HEK293 (cell line): ENCODE measurements at regions not wholly inside any gene's neighbourhood (a gene's known extent, or its start where the extent isn't known, plus 50 kb on each side); places are given as distances from the start of the nearest gene placed in this dataset.

Experiments used
- CTCF ChIA-PET: fragments of 350-600 bp; formaldehyde crosslinking; extraction: SDS; loops from one replicate; lab custom pipeline; 2021; ENCODE audit warnings: antibody characterized with exemption; lab: Yijun Ruan, JAX
- POLR2A ChIA-PET: fragments of 300-600 bp; formaldehyde crosslinking; extraction: SDS; loops from one replicate; lab custom pipeline; 2020; ENCODE audit warnings: antibody characterized with exemption, inconsistent platforms; lab: Yijun Ruan, JAX
- H3K27ac ChIP-seq: fragments of 200-500 bp; sonication (Bioruptor generic); 2 replicates; pipeline ENCODE4 v1.5.1; 2014; ENCODE audit warnings: low read depth, low read length, control low read depth, inconsistent platforms; ENCODE audit errors: extremely low read depth
- H3K36me3 ChIP-seq, 2 experiments: fragments of 200-500 bp in 1 of 2; sonication (Bioruptor generic) in 1 of 2; 1 replicate in 1 of 2; 2 replicates in 1 of 2; pipeline ENCODE4 v1.5.1; 2014 to 2017; ENCODE audit warnings: inconsistent platforms in 2 of 2, low read length in 2 of 2; ENCODE audit not compliant: control insufficient read depth in 2 of 2, insufficient read depth in 1 of 2
- H3K4me1 ChIP-seq: fragments of 200-500 bp; sonication (Bioruptor generic); 2 replicates; pipeline ENCODE4 v1.5.1; 2014; ENCODE audit warnings: mild to moderate bottlenecking, low read length, inconsistent platforms; ENCODE audit not compliant: control insufficient read depth, insufficient read depth
- H3K4me3 ChIP-seq: 2 replicates; pipeline ENCODE4 v1.5.1; 2011; ENCODE audit warnings: low read depth, mild to moderate bottlenecking, control low read depth, low read length, moderate library complexity
- H3K9me3 ChIP-seq: fragments of 200-500 bp; sonication (Bioruptor generic); 2 replicates; pipeline ENCODE4 v1.5.1; 2014; ENCODE audit warnings: low read depth, low read length, inconsistent platforms; ENCODE audit not compliant: control insufficient read depth, insufficient read depth
- SETDB1 ChIP-seq: IDR thresholded peaks from one replicate; pipeline ENCODE4 v1.6.1; 2017; ENCODE audit warnings: mild to moderate bottlenecking, low read length, moderate library complexity, mixed read lengths; ENCODE audit not compliant: insufficient read length
- ZFHX2 ChIP-seq: fragments of 450-650 bp; formaldehyde crosslinking; conservative IDR thresholded peaks from 2 replicates; pipeline ENCODE4 v1.5.1; 2016; ENCODE audit warnings: missing biosample characterization, missing genetic modification characterization
- ZNF302 ChIP-seq: fragments of 450-650 bp; formaldehyde crosslinking; IDR thresholded peaks from 2 replicates; pipeline ENCODE4 v1.5.1; 2016; ENCODE audit warnings: missing biosample characterization, missing genetic modification characterization, low read depth
- ZNF341 ChIP-seq: fragments of 450-650 bp; formaldehyde crosslinking; IDR thresholded peaks from 2 replicates; pipeline ENCODE4; 2016; ENCODE audit warnings: low read depth, missing biosample characterization, missing genetic modification characterization
- ZNF350 ChIP-seq: fragments of 450-650 bp; formaldehyde crosslinking; IDR thresholded peaks from 2 replicates; pipeline ENCODE4 v1.5.0; 2017; ENCODE audit warnings: missing biosample characterization, mild to moderate bottlenecking, missing genetic modification characterization
- ZNF549 ChIP-seq: fragments of 450-650 bp; IDR thresholded peaks from 2 replicates; pipeline ENCODE4 v1.5.1; 2018; ENCODE audit warnings: missing biosample characterization, missing genetic modification characterization, mild to moderate bottlenecking, inconsistent platforms, moderate library complexity
- ZNF654 ChIP-seq: fragments of 450-650 bp; formaldehyde crosslinking; IDR thresholded peaks from 2 replicates; pipeline ENCODE4 v1.5.1; 2016; ENCODE audit warnings: low read depth, missing biosample characterization, missing genetic modification characterization
- ZNF785 ChIP-seq: fragments of 450-650 bp; formaldehyde crosslinking; IDR thresholded peaks from 2 replicates; pipeline ENCODE4 v1.5.1; 2016; ENCODE audit warnings: missing biosample characterization, missing genetic modification characterization
- TF ChIP-seq, protein P1 (sequence below): fragments of 450-650 bp; formaldehyde crosslinking; IDR thresholded peaks from 2 replicates; pipeline ENCODE4 v1.5.1; 2016; ENCODE audit warnings: missing biosample characterization, missing genetic modification characterization
- TF ChIP-seq, protein P2 (sequence below): fragments of 450-650 bp; formaldehyde crosslinking; conservative IDR thresholded peaks from 2 replicates; pipeline ENCODE4 v1.5.1; 2016; ENCODE audit warnings: low read depth, missing biosample characterization, missing genetic modification characterization

DNA sequence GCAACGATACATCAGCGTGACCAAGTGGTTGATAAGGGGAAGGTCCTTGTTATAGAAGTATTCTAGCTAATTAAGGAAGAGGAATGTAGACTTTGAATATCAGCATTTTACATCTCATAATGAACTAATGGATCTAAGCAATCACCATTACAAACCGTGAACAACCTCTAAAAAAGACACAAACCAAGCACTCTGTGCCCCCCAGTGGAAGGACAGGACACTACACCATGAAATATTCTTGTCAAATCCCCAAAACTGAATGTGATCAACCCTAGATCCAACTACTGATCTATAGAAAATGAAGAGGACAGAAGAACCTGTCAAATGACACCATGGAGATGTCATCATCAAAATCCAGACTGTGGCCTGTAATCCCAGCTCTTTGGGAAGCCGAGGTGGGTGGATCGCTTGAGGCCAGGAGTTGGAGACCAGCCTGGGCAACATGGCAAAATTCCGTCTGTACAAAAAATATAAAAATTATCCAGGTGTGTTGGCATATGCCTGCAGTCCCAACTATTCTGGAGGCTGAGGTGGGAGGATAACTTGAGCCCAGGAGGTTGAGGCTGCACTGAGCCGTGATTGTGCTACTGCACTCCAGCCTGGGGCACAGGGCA is 111.3 kb upstream of the CARD11 start:
- H3K4me1 ChIP-seq, result no peaks in the 10 kb centered on the region; the same call in 1 of the 2 replicates
- CTCF ChIA-PET, result interaction anchor here (0.6 to 3.4 kb wide), 17 partner anchors 10 to 436 kb away, joined by 3 to 29 read pairs (median 3); no protein-coding TSS in a partner anchor

DNA sequence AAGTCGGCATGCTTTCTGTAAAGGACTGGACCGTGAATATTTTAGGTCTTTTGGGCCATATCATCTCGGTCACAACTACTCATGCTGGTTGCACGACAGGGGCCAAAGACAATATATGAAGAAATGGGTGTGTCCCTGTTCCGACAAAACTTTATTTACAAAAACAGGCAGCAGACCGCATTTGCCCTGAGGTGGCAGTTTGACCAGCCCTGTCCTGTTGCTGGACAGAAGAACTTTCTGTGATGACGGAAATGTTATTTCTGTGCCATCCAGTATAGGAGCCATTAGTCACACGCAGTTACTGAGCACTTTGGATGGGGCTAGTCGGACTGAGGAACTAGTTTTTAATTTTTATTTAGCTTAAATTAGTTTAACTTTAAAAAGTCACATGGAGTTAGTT is 112.8 kb upstream of the CARD11 start:
- H3K27ac ChIP-seq, result no peak overlapping the region
- ChIA-PET CTCF (interaction anchor here (0.6 to 3.4 kb wide), 3 partner anchors 20 to 91 kb away, joined by 3 to 29 read pairs (median 3); no protein-coding TSS in a partner anchor), POLR2A (no interaction called here)
- no peaks in the 10 kb centered on the region for H3K9me3 ChIP-seq
- H3K36me3 ChIP-seq, result no peaks in the 10 kb centered on the region
- no peak for TF ChIP-seq ZNF350 (tag by site-specific recombination)
- TF ChIP-seq, all 188 proteins: peak for 0
- Histone ChIP-seq H3K4me3 (no peak overlapping the region), H3K4me1 (no peaks in the 10 kb centered on the region; the same call in 1 of the 2 replicates)

More for the DNA sequence above, 111.3 kb upstream of the CARD11 start:
- Histone ChIP-seq H3K36me3 (no peaks in the 10 kb centered on the region), H3K9me3 (no peaks in the 10 kb centered on the region), H3K4me3 (no peak overlapping the region), H3K27ac (no peak overlapping the region)
- POLR2A ChIA-PET, result no interaction called here
- TF ChIP-seq ZNF549 (tag by site-specific recombination) (no peak), ZNF654 (tag by site-specific recombination) (peak; percentile 31), SETDB1 (peak; percentile 44)
- TF ChIP-seq, protein P1, sequence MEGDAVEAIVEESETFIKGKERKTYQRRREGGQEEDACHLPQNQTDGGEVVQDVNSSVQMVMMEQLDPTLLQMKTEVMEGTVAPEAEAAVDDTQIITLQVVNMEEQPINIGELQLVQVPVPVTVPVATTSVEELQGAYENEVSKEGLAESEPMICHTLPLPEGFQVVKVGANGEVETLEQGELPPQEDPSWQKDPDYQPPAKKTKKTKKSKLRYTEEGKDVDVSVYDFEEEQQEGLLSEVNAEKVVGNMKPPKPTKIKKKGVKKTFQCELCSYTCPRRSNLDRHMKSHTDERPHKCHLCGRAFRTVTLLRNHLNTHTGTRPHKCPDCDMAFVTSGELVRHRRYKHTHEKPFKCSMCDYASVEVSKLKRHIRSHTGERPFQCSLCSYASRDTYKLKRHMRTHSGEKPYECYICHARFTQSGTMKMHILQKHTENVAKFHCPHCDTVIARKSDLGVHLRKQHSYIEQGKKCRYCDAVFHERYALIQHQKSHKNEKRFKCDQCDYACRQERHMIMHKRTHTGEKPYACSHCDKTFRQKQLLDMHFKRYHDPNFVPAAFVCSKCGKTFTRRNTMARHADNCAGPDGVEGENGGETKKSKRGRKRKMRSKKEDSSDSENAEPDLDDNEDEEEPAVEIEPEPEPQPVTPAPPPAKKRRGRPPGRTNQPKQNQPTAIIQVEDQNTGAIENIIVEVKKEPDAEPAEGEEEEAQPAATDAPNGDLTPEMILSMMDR (tag by site-specific recombination), result peak; percentile 41; the same call in 1 of the 2 replicates

DNA sequence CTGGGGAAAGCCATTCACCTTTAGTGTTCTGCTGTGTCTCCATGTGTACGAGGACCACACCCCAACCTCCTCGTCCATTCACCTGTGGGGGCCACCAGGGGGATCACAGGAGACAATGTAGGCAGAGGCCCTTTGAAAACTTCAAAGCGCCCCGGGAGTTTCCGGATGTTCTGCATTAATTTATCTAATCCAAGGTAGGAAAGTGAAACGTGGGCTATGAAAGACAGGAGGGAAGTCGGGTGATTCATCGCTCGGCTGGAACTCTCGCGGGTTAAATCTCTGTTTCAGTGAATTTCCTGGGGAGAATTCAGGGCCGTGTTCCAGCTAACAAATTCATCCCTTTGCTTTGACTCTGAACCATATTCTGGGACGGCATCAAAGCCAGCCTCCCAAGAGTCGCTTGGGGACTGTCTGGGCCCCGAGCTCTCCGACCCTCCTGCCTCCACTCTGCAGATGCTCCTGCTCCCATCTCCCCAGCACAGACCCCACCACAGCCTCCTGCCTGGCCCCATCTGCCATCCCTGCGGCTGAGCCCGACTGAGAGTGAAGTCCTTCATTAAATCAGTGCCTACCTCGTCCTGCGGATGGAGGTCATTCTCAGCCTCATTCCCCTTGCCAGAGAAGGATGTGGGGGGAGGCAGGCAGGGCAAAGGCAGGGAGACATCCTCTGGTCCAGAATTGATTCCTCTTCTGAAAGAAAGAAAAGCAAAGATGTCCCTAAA is 114.1 kb upstream of the CARD11 start:
- TF ChIP-seq ZFHX2 (no peak), ZNF302 (tag by site-specific recombination) (no peak), ZNF341 (tag by site-specific recombination) (no peak), ZNF785 (tag by site-specific recombination) (no peak)
- TF ChIP-seq, protein P2, sequence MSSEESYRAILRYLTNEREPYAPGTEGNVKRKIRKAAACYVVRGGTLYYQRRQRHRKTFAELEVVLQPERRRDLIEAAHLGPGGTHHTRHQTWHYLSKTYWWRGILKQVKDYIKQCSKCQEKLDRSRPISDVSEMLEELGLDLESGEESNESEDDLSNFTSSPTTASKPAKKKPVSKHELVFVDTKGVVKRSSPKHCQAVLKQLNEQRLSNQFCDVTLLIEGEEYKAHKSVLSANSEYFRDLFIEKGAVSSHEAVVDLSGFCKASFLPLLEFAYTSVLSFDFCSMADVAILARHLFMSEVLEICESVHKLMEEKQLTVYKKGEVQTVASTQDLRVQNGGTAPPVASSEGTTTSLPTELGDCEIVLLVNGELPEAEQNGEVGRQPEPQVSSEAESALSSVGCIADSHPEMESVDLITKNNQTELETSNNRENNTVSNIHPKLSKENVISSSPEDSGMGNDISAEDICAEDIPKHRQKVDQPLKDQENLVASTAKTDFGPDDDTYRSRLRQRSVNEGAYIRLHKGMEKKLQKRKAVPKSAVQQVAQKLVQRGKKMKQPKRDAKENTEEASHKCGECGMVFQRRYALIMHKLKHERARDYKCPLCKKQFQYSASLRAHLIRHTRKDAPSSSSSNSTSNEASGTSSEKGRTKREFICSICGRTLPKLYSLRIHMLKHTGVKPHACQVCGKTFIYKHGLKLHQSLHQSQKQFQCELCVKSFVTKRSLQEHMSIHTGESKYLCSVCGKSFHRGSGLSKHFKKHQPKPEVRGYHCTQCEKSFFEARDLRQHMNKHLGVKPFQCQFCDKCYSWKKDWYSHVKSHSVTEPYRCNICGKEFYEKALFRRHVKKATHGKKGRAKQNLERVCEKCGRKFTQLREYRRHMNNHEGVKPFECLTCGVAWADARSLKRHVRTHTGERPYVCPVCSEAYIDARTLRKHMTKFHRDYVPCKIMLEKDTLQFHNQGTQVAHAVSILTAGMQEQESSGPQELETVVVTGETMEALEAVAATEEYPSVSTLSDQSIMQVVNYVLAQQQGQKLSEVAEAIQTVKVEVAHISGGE (tag by site-specific recombination), result no peak
- POLR2A ChIA-PET, result no interaction called here

More for the DNA sequence above, 114.1 kb upstream of the CARD11 start:
- Histone ChIP-seq H3K36me3 (no peaks in the 10 kb centered on the region), H3K4me1 (no peaks in the 10 kb centered on the region; the same call in 1 of the 2 replicates), H3K9me3 (no peaks in the 10 kb centered on the region), H3K4me3 (no peak overlapping the region), H3K27ac (no peak overlapping the region)
- CTCF ChIA-PET, result interaction anchor here (0.6 to 1.2 kb wide), 2 partner anchors 65 to 91 kb away, joined by 3 to 4 read pairs; no protein-coding TSS in a partner anchor
